SK-N-SH (cell line): ENCODE measurements at regions not wholly inside any gene's neighbourhood (a gene's known extent, or its start where the extent isn't known, plus 50 kb on each side); places are given as distances from the start of the nearest gene placed in this dataset.

Experiments used
- CTCF ChIP-seq: fragments of 200-600 bp; sonication (generic); IDR thresholded peaks from 2 replicates; pipeline ENCODE4 v1.6.1; 2017; ENCODE audit warnings: antibody characterized with exemption, mild to moderate bottlenecking, moderate library complexity
- EP300 ChIP-seq, 2 experiments: IDR thresholded peaks; 2 replicates each; pipeline versions ENCODE4 v1.4.0 to v1.6.1; 2012; ENCODE audit warnings: borderline replicate concordance in 1 of 2, low read depth in 1 of 2, low read length in 1 of 2
- EZH2phosphoT487 ChIP-seq: fragments of 200-600 bp; sonication (generic); IDR thresholded peaks from 2 replicates; pipeline ENCODE4 v1.6.1; 2017; ENCODE audit warnings: low read depth, mixed run types, mild to moderate bottlenecking, antibody characterized with exemption, moderate library complexity, borderline replicate concordance
- JUND ChIP-seq: IDR thresholded peaks from 2 replicates; pipeline ENCODE4 v1.4.0; 2012
- MXI1 ChIP-seq: IDR thresholded peaks from 2 replicates; pipeline ENCODE4 v1.6.1; 2012; ENCODE audit warnings: mild to moderate bottlenecking, low read depth, low read length, improper control_type of control experiment
- NRF1 ChIP-seq: IDR thresholded peaks from 2 replicates; pipeline ENCODE4 v1.6.1; 2012; ENCODE audit warnings: low read depth, mild to moderate bottlenecking, low read length
- POLR2AphosphoS5 ChIP-seq: IDR thresholded peaks from 2 replicates; pipeline ENCODE4 v1.6.1; 2012; ENCODE audit warnings: low read depth, low read length
- RAD21 ChIP-seq: IDR thresholded peaks from 2 replicates; pipeline ENCODE4 v1.6.1; 2012; ENCODE audit warnings: mild to moderate bottlenecking, low read length
- RCOR1 ChIP-seq: fragments of 150-350 bp; IDR thresholded peaks from 2 replicates; pipeline ENCODE4 v1.6.1; 2017; ENCODE audit warnings: antibody characterized with exemption, low read length
- REST ChIP-seq: IDR thresholded peaks from 2 replicates; pipeline ENCODE4 v1.6.1; 2012; ENCODE audit warnings: mild to moderate bottlenecking, low read depth, low read length, moderate library complexity
- RFX5 ChIP-seq: IDR thresholded peaks from 2 replicates; pipeline ENCODE4 v1.6.1; 2012; ENCODE audit warnings: mild to moderate bottlenecking, improper control_type of control experiment, low read length
- TAF1 ChIP-seq: IDR thresholded peaks from 2 replicates; pipeline ENCODE4 v1.6.1; 2012; ENCODE audit warnings: low read depth, mild to moderate bottlenecking, low read length, moderate library complexity, borderline replicate concordance
- TCF12 ChIP-seq: IDR thresholded peaks from 2 replicates; pipeline ENCODE4 v1.4.0; 2012
- YY1 ChIP-seq: IDR thresholded peaks from 2 replicates; pipeline ENCODE4 v1.4.0; 2012; ENCODE audit warnings: low read depth, mild to moderate bottlenecking

GRCh38 chr4:174071595-174071994 lies 211.9 kb downstream of the FBXO8 start:
- TF ChIP-seq CTCF (no peak), RCOR1 (no peak), TAF1 (no peak), NRF1 (no peak), EZH2phosphoT487 (no peak), EP300 (IDR thresholded peaks at IDR 0.05; ENCODE audit: borderline replicate concordance in 1 of 2, low read depth in 1 of 2, low read length in 1 of 2) (no peak), RFX5 (no peak), YY1 (no peak), REST (no peak), RAD21 (no peak), TCF12 (no peak), POLR2AphosphoS5 (no peak), JUND (no peak), MXI1 (no peak)
